KMS-11 (cell line): ENCODE measurements at regions not wholly inside any gene's neighbourhood (a gene's known extent, or its start where the extent isn't known, plus 50 kb on each side); places are given as distances from the start of the nearest gene placed in this dataset.

Source experiments
- H2AFZ ChIP-seq: fragments of 200-600 bp; sonication (generic); 2 replicates; pipeline ENCODE4 v1.6.1; 2016; ENCODE audit warnings: antibody characterized with exemption, mixed run types, low read depth
- H3K27ac ChIP-seq: fragments of 200-600 bp; sonication (generic); 2 replicates; pipeline ENCODE4 v1.6.1; 2016; ENCODE audit warnings: mild to moderate bottlenecking, mixed run types
- H3K27me3 ChIP-seq: fragments of 200-600 bp; sonication (generic); 2 replicates; pipeline ENCODE4 v1.6.1; 2017; ENCODE audit warnings: mild to moderate bottlenecking, low read depth, mixed run types, moderate library complexity; ENCODE audit not compliant: insufficient read depth
- H3K36me3 ChIP-seq: fragments of 200-600 bp; sonication (generic); 2 replicates; pipeline ENCODE4 v1.6.1; 2017; ENCODE audit warnings: mild to moderate bottlenecking, mixed run types; ENCODE audit not compliant: insufficient read depth
- H3K4me1 ChIP-seq: fragments of 200-600 bp; sonication (generic); 2 replicates; pipeline ENCODE4 v1.6.1; 2016; ENCODE audit warnings: mild to moderate bottlenecking, low read depth, mixed run types; ENCODE audit not compliant: poor library complexity, severe bottlenecking
- H3K4me2 ChIP-seq: fragments of 200-600 bp; sonication (generic); 2 replicates; pipeline ENCODE4 v1.7.0; 2016; ENCODE audit warnings: mild to moderate bottlenecking, mixed run types
- H3K4me3 ChIP-seq: fragments of 200-600 bp; sonication (generic); IDR thresholded peaks from 2 replicates; pipeline ENCODE4 v1.6.1; 2017; ENCODE audit warnings: low read depth, low read length, mixed read lengths; ENCODE audit not compliant: insufficient read depth
- H3K79me2 ChIP-seq: fragments of 200-600 bp; sonication (generic); 2 replicates; pipeline ENCODE4 v1.6.1; 2016; ENCODE audit warnings: low read depth, mixed run types; ENCODE audit not compliant: insufficient read depth
- H3K9ac ChIP-seq: fragments of 200-600 bp; sonication (generic); 2 replicates; pipeline ENCODE4 v1.6.1; 2016; ENCODE audit warnings: mild to moderate bottlenecking, mixed run types
- H4K20me1 ChIP-seq: fragments of 200-600 bp; sonication (generic); 2 replicates; pipeline ENCODE4 v1.6.1; 2016; ENCODE audit warnings: mild to moderate bottlenecking, mixed run types; ENCODE audit not compliant: insufficient read depth
- TF ChIP-seq, protein P1 (sequence below): fragments of 200-600 bp; sonication (generic); conservative IDR thresholded peaks from 2 replicates; pipeline ENCODE4 v1.6.1; 2017; ENCODE audit warnings: low read depth, mild to moderate bottlenecking, antibody characterized with exemption, low read length, moderate library complexity, mixed read lengths

GRCh38 chr11:8839306-8839956 lies 71.6 kb upstream of the AKIP1 start:
- Histone ChIP-seq H3K79me2 (no peaks in the 10 kb centered on the region), H3K27me3 (no peaks in the 10 kb centered on the region), H3K4me1 (no peaks in the 10 kb centered on the region), H3K36me3 (no peaks in the 10 kb centered on the region), H3K4me2 (no peak overlapping the region), H3K4me3 (no peak overlapping the region), H2AFZ (no peak overlapping the region), H4K20me1 (no peaks in the 10 kb centered on the region), H3K9ac (no peak overlapping the region), H3K27ac (no peak overlapping the region)
- TF ChIP-seq, protein P1, sequence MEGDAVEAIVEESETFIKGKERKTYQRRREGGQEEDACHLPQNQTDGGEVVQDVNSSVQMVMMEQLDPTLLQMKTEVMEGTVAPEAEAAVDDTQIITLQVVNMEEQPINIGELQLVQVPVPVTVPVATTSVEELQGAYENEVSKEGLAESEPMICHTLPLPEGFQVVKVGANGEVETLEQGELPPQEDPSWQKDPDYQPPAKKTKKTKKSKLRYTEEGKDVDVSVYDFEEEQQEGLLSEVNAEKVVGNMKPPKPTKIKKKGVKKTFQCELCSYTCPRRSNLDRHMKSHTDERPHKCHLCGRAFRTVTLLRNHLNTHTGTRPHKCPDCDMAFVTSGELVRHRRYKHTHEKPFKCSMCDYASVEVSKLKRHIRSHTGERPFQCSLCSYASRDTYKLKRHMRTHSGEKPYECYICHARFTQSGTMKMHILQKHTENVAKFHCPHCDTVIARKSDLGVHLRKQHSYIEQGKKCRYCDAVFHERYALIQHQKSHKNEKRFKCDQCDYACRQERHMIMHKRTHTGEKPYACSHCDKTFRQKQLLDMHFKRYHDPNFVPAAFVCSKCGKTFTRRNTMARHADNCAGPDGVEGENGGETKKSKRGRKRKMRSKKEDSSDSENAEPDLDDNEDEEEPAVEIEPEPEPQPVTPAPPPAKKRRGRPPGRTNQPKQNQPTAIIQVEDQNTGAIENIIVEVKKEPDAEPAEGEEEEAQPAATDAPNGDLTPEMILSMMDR: no peak

- no peak overlapping the region for H3K9ac ChIP-seq
Observed at GRCh38 chr11:8839957-8840945, 70.7 kb upstream of the AKIP1 start.

DNA sequence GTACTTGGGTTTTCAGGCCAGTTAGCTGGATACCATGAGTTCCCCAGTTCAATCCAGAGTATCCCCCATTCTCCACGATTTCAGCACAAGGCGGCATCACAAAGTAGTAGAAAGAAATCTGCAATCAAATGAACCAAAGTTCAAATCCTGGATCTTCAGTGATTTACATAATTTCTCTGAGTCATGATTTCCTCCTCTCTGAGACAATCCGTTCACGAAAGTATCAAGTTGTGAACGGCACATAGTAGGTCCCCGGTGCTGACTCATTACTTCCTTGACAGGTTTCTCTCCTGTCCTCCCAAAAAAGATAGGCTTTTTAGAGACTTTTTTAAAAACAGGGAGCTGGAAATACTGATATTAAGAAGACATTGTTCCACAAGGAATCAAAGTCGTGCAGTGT lies 69.1 kb upstream of the AKIP1 start:
- H3K4me3 ChIP-seq: no peak overlapping the region
- H3K27ac ChIP-seq: no peak overlapping the region
- TF ChIP-seq, protein P1: no peak
- H3K4me2 ChIP-seq: no peak overlapping the region
- H3K27me3 ChIP-seq: no peaks in the 10 kb centered on the region
- H3K36me3 ChIP-seq: no peaks in the 10 kb centered on the region
- no peaks in the 10 kb centered on the region for H3K79me2 ChIP-seq
- no peaks in the 10 kb centered on the region for H4K20me1 ChIP-seq
- H3K9ac ChIP-seq: no peak overlapping the region
- no peaks in the 10 kb centered on the region for H3K4me1 ChIP-seq
- H2AFZ ChIP-seq: no peak overlapping the region

More at GRCh38 chr11:8839957-8840945, 70.7 kb upstream of the AKIP1 start:
- no peak overlapping the region for H3K27ac ChIP-seq
- no peaks in the 10 kb centered on the region for H3K4me1 ChIP-seq
- H2AFZ ChIP-seq: no peak overlapping the region
- no peak overlapping the region for H3K4me2 ChIP-seq
- H3K27me3 ChIP-seq: no peaks in the 10 kb centered on the region
- TF ChIP-seq, protein P1: no peak
- H3K79me2 ChIP-seq: no peaks in the 10 kb centered on the region
- H3K4me3 ChIP-seq: no peak overlapping the region
- H4K20me1 ChIP-seq: no peaks in the 10 kb centered on the region
- no peaks in the 10 kb centered on the region for H3K36me3 ChIP-seq

DNA sequence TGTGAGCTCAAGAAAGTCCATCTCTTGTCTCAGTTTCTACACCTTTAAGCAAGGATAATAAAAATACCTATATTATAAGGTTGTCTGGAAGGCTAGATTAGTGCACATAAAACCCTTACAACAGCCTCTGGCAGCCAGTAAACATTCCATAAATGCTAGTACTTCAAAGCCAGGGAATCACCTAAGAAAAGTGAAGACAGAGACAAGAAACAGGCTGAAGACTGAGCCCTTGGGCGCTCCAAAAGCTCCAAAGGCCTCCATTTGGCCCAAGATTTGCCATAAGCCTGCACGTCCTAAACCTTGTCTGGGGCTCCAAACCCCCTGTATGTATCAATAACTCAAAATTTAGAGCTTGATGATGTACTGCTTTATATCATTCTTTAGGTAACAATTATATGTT lies 52.2 kb upstream of the AKIP1 start:
- no peaks in the 10 kb centered on the region for H3K27me3 ChIP-seq
- no peak overlapping the region for H3K4me3 ChIP-seq
- no peaks in the 10 kb centered on the region for H4K20me1 ChIP-seq

More for the DNA sequence above, 52.2 kb upstream of the AKIP1 start:
- H3K4me1 ChIP-seq: no peaks in the 10 kb centered on the region
- H3K79me2 ChIP-seq: no peaks in the 10 kb centered on the region
- no peak overlapping the region for H3K27ac ChIP-seq
- TF ChIP-seq, protein P1: no peak
- H2AFZ ChIP-seq: no peak overlapping the region
- no peak overlapping the region for H3K9ac ChIP-seq
- H3K4me2 ChIP-seq: no peak overlapping the region
- H3K36me3 ChIP-seq: no peaks in the 10 kb centered on the region
